ENCODE measurements at regions not wholly inside any gene's neighbourhood (a gene's known extent, or its start where the extent isn't known, plus 50 kb on each side); places are given as distances from the start of the nearest gene placed in this dataset.

DNA sequence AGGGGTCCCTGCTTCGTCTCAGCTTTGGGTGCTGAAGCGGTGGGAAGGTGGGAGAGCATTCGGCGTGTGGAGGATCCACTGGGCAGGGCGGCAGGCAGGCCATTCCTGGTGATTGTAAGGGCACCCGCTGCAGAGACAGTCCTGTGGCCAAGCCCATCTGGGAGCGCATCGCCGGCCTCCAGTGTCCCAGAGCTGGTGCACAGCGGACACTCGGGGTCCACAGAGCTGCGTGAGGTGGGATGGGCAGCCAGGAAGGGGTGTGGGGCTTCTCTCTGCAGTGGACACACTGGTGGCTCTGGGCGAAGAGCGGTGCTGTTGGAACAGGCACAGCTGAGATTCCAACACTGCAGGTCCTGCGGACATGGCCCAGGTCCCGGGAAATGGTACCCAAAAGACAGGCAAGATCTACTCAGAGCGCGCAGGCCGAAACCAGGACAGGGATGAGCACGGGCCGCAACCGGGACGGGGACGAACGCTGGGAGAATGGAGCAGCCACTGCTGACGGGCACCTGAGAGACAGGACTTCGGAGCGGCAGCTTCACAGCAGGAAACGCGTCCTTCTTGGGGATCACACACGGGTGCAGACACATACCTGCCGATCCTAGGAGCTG lies 188.2 kb downstream of the ERMARD start:
- no peaks in the 10 kb centered on the region for H3K27me3 ChIP-seq (ENCODE audit: control insufficient read depth in 1 of 2, insufficient read depth in 2 of 2, low read length in 2 of 2)

DNA sequence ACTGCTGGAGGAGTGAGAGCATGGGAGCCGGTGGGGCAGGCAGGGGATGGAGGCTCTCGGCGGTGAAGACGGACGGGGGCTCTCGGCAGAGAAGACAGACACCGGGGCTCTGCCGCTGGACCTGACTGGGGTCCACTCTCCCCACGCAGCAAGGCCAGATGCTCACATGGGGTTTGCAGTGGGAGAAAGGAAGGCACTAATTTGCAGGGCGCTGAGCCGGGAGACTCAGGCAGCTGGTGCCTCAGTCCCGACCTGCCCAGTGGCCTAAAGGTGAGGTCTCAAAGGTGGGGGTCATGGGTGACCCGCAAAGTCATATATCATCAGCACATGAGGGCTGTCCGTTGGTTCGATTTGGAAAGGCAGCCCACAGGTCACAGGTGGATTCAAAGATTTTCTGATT lies 187.3 kb downstream of the ERMARD start:
- Histone ChIP-seq H3K4me3 (ENCODE audit: low read depth in 1 of 2, low read length in 2 of 2) (no peak overlapping the region), H3K27me3 (ENCODE audit: control insufficient read depth in 1 of 2, insufficient read depth in 2 of 2, low read length in 2 of 2) (no peaks in the 10 kb centered on the region), H3K36me3 (ENCODE audit: control insufficient read depth in 1 of 2, insufficient read depth in 2 of 2, low read length in 2 of 2) (no peaks in the 10 kb centered on the region), H3K9me3 (ENCODE audit: control insufficient read depth in 1 of 2, low read length in 2 of 2) (no peaks in the 10 kb centered on the region), H3K9ac (ENCODE audit: low read depth in 1 of 2, low read length in 2 of 2) (no peak overlapping the region), H3K27ac (ENCODE audit: low read depth, low read length) (no peak overlapping the region), H3K4me1 (ENCODE audit: control insufficient read depth in 1 of 2, insufficient read depth in 2 of 2, low read length in 2 of 2) (peaks cover 0 to 8% of the 10 kb centered on the region in 2 donors)

More for the DNA sequence above, 188.2 kb downstream of the ERMARD start:
- Histone ChIP-seq H3K27ac (ENCODE audit: low read depth, low read length) (no peak overlapping the region), H3K4me1 (ENCODE audit: control insufficient read depth in 1 of 2, insufficient read depth in 2 of 2, low read length in 2 of 2) (no peaks in the 10 kb centered on the region), H3K4me3 (ENCODE audit: low read depth in 1 of 2, low read length in 2 of 2) (no peak overlapping the region), H3K36me3 (ENCODE audit: control insufficient read depth in 1 of 2, insufficient read depth in 2 of 2, low read length in 2 of 2) (no peaks in the 10 kb centered on the region), H3K9ac (ENCODE audit: low read depth in 1 of 2, low read length in 2 of 2) (no peak overlapping the region), H3K9me3 (ENCODE audit: control insufficient read depth in 1 of 2, low read length in 2 of 2) (no peaks in the 10 kb centered on the region)

DNA sequence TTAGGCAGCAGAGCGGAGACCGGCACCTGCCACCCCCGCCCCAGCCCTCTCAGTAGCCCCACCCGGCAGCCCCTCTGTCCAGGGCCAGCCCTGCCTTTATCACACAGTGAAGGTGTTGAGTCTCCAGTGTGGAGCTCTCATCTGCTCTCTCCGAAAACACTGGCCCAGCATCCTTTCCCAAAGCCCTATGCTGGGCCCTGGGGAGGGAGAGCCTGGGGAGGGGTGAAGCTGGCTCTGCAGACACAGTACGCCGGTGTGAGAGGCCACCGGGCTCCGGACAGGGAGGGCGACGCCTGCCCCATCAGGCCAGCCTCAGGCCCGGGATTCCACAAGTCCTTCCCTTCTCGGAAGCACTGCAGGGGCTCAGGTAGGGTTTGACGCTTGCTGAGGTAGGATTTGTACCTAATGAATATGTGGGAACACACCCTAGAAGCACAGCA lies 186.9 kb downstream of the ERMARD start:
- Histone ChIP-seq H3K9me3 (ENCODE audit: control insufficient read depth in 1 of 2, low read length in 2 of 2) (no peaks in the 10 kb centered on the region), H3K36me3 (ENCODE audit: control insufficient read depth in 1 of 2, insufficient read depth in 2 of 2, low read length in 2 of 2) (no peaks in the 10 kb centered on the region), H3K4me3 (ENCODE audit: low read depth in 1 of 2, low read length in 2 of 2) (no peak overlapping the region), H3K9ac (ENCODE audit: low read depth in 1 of 2, low read length in 2 of 2) (no peak overlapping the region), H3K27me3 (ENCODE audit: control insufficient read depth in 1 of 2, insufficient read depth in 2 of 2, low read length in 2 of 2) (no peaks in the 10 kb centered on the region), H3K4me1 (ENCODE audit: control insufficient read depth in 1 of 2, insufficient read depth in 2 of 2, low read length in 2 of 2) (peaks cover 0 to 9% of the 10 kb centered on the region in 2 donors), H3K27ac (ENCODE audit: low read depth, low read length) (no peak overlapping the region)

DNA sequence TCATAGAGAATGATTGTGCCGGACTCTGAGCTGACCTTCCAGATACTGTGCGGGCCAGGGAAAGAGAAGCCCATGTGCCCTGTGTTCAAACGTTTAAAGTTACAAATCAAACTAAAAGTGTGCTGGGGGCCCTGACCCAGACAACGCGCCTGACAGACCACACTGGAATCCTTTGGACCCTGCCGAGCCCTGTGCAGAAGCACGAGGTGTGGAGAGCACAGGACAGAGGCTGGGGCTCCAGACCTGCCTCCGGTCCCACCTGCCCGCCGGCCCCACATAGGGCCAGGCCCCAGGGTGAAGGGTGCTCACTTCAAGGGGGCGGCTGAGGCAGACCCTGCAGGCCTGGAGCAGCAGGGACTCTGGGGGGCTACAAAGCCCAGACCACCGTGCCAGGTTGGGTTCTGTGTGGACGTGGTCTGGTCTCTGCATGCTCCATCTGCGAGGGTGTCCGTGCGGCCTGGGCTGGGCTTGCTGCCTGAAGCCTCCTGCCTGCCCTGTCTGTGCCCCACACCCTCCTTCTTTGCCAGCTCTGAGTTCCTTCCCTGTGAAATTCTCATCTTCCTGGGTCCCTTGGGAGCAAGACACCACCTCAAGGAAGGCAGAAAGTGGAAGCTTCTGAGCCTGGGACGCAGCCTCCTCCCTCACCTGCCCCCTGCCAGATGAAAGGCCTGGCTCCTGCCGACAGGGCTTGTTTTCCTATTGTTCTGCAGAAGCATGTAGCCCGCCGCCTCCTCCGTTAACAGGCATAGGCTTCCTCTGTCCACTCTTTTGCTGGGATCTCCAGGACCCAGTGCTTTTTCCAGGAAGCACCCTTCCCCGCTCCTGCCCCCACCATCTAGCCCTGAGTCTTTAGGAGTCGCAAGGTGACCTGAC lies 186.2 kb downstream of the ERMARD start:
- Histone ChIP-seq H3K4me1 (ENCODE audit: control insufficient read depth in 1 of 2, insufficient read depth in 2 of 2, low read length in 2 of 2) (peaks cover 0 to 9% of the 10 kb centered on the region in 2 donors), H3K27me3 (ENCODE audit: control insufficient read depth in 1 of 2, insufficient read depth in 2 of 2, low read length in 2 of 2) (no peaks in the 10 kb centered on the region), H3K4me3 (ENCODE audit: low read depth in 1 of 2, low read length in 2 of 2) (no peak overlapping the region), H3K9me3 (ENCODE audit: control insufficient read depth in 1 of 2, low read length in 2 of 2) (no peaks in the 10 kb centered on the region), H3K27ac (ENCODE audit: low read depth, low read length) (no peak overlapping the region), H3K36me3 (ENCODE audit: control insufficient read depth in 1 of 2, insufficient read depth in 2 of 2, low read length in 2 of 2) (no peaks in the 10 kb centered on the region), H3K9ac (ENCODE audit: low read depth in 1 of 2, low read length in 2 of 2) (no peak overlapping the region)

DNA sequence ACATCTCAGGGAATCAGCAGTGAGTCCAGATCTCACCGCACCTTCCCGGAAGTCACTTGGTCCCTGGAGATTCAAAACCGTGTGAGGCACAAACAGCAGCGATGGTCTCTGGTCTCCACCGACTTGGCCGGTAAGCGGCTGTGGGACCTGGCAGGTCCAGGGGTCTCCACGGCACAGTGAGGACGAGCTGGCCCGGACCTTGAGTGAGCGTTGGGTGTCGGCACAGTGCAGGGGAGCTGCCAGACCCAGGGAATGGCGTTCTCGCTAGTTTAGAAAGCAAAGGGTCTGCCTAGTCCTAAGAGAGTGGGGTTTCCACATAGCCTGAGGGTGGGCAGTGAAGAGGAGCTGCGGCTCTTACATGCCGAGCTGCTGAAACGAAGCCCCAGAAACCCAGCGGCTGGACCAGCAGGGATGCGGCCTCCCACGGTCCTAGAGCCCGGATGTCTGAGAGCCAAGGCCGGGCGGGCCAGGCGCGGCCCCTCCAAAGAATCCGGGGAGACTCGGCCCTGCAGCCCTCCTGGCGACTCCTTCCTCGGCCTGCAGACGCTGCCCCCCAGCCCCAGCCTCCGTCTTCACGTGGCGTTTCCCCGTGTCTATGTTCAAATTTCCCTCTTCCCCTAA lies 185.0 kb downstream of the ERMARD start:
- Histone ChIP-seq H3K36me3 (ENCODE audit: control insufficient read depth in 1 of 2, insufficient read depth in 2 of 2, low read length in 2 of 2) (no peaks in the 10 kb centered on the region), H3K9ac (ENCODE audit: low read depth in 1 of 2, low read length in 2 of 2) (no peak overlapping the region), H3K27me3 (ENCODE audit: control insufficient read depth in 1 of 2, insufficient read depth in 2 of 2, low read length in 2 of 2) (no peaks in the 10 kb centered on the region), H3K4me3 (ENCODE audit: low read depth in 1 of 2, low read length in 2 of 2) (no peak overlapping the region), H3K27ac (ENCODE audit: low read depth, low read length) (no peak overlapping the region), H3K4me1 (ENCODE audit: control insufficient read depth in 1 of 2, insufficient read depth in 2 of 2, low read length in 2 of 2) (peaks cover 0 to 9% of the 10 kb centered on the region in 2 donors), H3K9me3 (ENCODE audit: control insufficient read depth in 1 of 2, low read length in 2 of 2) (no peaks in the 10 kb centered on the region)

DNA sequence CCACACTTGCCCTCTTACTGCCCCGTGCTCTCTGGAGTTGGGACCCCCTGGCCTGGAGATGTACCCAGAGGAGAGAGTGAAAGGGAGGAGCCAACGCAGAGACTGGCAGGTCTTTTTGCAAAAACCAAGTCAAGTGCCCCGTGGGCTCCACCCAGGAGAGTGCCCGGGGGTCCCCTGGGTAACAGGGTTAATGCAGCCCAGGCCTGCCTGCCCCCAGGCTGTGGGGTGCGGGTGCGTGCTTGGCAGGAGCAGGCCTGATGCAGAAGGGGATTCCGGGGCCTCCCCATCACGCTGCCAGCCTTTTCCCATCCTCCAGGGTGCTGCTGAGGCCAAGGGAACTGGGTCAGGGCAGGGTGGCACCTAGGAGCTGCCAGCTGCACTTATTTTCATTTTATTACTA lies 184.4 kb downstream of the ERMARD start:
- Histone ChIP-seq H3K4me1 (ENCODE audit: control insufficient read depth in 1 of 2, insufficient read depth in 2 of 2, low read length in 2 of 2) (peaks cover 0 to 9% of the 10 kb centered on the region in 2 donors), H3K4me3 (ENCODE audit: low read depth in 1 of 2, low read length in 2 of 2) (no peak overlapping the region), H3K36me3 (ENCODE audit: control insufficient read depth in 1 of 2, insufficient read depth in 2 of 2, low read length in 2 of 2) (no peaks in the 10 kb centered on the region), H3K9ac (ENCODE audit: low read depth in 1 of 2, low read length in 2 of 2) (no peak overlapping the region), H3K27me3 (ENCODE audit: control insufficient read depth in 1 of 2, insufficient read depth in 2 of 2, low read length in 2 of 2) (no peaks in the 10 kb centered on the region), H3K27ac (ENCODE audit: low read depth, low read length) (no peak overlapping the region), H3K9me3 (ENCODE audit: control insufficient read depth in 1 of 2, low read length in 2 of 2) (no peaks in the 10 kb centered on the region)

DNA sequence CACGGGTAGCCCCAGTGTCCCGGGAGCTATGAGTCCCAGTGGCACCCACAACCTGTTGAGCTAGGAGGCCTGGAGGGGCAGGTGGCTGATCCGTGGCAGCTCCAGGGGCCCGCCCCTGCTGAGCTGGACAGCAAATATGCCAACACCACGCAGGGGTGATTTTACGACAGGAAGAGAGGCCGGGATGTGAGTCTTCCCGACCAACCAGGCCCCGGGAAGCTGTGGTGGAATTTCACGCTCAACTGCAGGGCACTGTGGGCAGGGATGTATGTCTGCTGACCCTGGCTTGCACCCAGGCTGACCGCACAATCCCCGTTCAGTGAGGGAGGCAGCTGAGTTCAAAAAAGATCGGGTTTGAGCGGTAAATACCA lies 183.9 kb downstream of the ERMARD start:
- Histone ChIP-seq H3K9me3 (ENCODE audit: control insufficient read depth in 1 of 2, low read length in 2 of 2) (no peaks in the 10 kb centered on the region), H3K4me3 (ENCODE audit: low read depth in 1 of 2, low read length in 2 of 2) (no peak overlapping the region), H3K9ac (ENCODE audit: low read depth in 1 of 2, low read length in 2 of 2) (no peak overlapping the region), H3K4me1 (ENCODE audit: control insufficient read depth in 1 of 2, insufficient read depth in 2 of 2, low read length in 2 of 2) (peaks cover 0 to 9% of the 10 kb centered on the region in 2 donors), H3K27me3 (ENCODE audit: control insufficient read depth in 1 of 2, insufficient read depth in 2 of 2, low read length in 2 of 2) (no peaks in the 10 kb centered on the region), H3K27ac (ENCODE audit: low read depth, low read length) (no peak overlapping the region), H3K36me3 (ENCODE audit: control insufficient read depth in 1 of 2, insufficient read depth in 2 of 2, low read length in 2 of 2) (no peaks in the 10 kb centered on the region)

DNA sequence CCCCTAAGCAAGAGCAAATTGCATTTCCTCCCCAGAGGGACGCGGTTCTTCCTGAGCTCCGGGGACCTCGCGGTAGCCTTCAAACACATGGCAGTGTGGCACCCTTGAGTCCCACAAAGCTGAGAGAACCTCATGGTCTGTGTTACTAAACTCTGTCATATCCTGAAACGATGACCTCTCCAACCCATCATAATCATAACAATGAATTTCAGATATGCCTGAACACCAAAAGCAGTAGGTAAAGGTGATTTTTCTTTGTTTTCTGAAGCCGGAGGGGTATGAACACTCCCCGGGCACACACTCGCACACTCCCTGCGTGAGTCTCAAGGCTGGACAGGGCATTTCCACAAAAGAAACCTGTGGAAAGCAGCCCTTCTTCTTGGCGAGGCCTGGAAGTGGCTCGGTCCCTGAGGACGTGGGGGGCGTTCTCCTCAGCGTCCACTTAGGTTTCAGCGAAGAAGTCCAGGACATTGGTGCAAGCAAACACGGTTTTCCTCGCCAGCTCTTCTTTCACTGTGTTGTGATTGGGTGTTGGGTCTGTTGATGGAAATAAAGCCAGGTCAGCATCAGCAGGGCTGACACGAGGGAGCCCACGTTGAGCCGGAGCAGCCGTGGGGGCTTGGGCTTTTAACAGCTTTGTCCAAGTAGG lies 183.4 kb downstream of the ERMARD start:
- H3K4me1 ChIP-seq (ENCODE audit: control insufficient read depth in 1 of 2, insufficient read depth in 2 of 2, low read length in 2 of 2): peaks cover 0 to 9% of the 10 kb centered on the region in 2 donors
- no peaks in the 10 kb centered on the region for H3K27me3 ChIP-seq (ENCODE audit: control insufficient read depth in 1 of 2, insufficient read depth in 2 of 2, low read length in 2 of 2)
- no peak overlapping the region for H3K4me3 ChIP-seq (ENCODE audit: low read depth in 1 of 2, low read length in 2 of 2)
- no peaks in the 10 kb centered on the region for H3K36me3 ChIP-seq (ENCODE audit: control insufficient read depth in 1 of 2, insufficient read depth in 2 of 2, low read length in 2 of 2)
- H3K9ac ChIP-seq (ENCODE audit: low read depth in 1 of 2, low read length in 2 of 2): no peak overlapping the region
- no peaks in the 10 kb centered on the region for H3K9me3 ChIP-seq (ENCODE audit: control insufficient read depth in 1 of 2, low read length in 2 of 2)
- no peak overlapping the region for H3K27ac ChIP-seq (ENCODE audit: low read depth, low read length)

DNA sequence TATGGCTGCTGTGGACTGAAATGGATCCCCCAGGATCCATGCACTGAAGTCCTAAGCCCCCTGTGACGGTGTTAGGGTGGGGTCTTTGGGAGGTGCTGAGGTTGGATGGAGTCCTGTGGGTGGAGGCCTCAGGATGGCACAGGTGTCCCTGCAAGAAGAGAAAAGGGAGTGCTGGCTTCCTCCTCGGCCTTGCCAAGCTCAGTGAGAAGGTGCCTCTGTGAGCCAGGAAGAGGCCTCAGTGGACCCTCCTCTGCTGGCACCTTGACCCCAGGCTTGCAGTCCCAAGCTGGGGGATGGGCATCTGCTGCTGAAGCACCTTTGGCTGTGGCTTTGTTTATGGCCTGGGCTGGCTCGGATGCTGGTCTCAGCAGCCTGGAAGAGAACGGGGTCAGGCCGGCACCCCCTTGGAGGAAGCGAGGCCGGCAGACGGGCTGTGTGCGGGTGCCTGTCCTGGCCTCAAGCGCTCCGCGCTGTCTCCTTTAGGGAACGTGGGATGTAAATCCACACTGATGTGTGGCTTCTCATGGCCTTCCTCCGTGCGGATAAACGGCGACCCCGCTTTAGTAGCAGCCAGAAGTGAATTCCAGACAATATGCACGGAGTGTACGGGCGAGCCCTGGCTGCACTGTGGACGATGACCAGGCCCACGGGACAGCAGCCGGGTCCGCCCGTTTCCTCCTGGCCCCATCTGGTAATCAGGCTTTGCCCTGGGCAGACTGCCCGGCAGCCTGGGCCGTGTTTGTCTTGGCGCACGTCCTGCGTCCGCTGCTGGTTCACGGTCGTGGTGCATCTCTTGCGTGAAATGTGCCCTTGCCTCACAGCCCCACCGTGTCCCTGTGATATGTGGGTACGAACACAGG lies 182.6 kb downstream of the ERMARD start:
- no peak overlapping the region for H3K9ac ChIP-seq (ENCODE audit: low read depth in 1 of 2, low read length in 2 of 2)
- H3K4me3 ChIP-seq (ENCODE audit: low read depth in 1 of 2, low read length in 2 of 2): no peak overlapping the region
- H3K9me3 ChIP-seq (ENCODE audit: control insufficient read depth in 1 of 2, low read length in 2 of 2): no peaks in the 10 kb centered on the region
- H3K27me3 ChIP-seq (ENCODE audit: control insufficient read depth in 1 of 2, insufficient read depth in 2 of 2, low read length in 2 of 2): no peaks in the 10 kb centered on the region
- peaks cover 0 to 9% of the 10 kb centered on the region in 2 donors for H3K4me1 ChIP-seq (ENCODE audit: control insufficient read depth in 1 of 2, insufficient read depth in 2 of 2, low read length in 2 of 2)
- H3K36me3 ChIP-seq (ENCODE audit: control insufficient read depth in 1 of 2, insufficient read depth in 2 of 2, low read length in 2 of 2): no peaks in the 10 kb centered on the region
- H3K27ac ChIP-seq (ENCODE audit: low read depth, low read length): no peak overlapping the region

All from duodenal mucosa (tissue), 2 donors.